K562 (cell line): ENCODE measurements at regions not wholly inside any gene's neighbourhood (a gene's known extent, or its start where the extent isn't known, plus 50 kb on each side); places are given as distances from the start of the nearest gene placed in this dataset.

Experiments used
- AFF4 ChIP-seq: sonication (generic); formaldehyde crosslinking; IDR thresholded peaks from 2 replicates; pipeline ENCODE4 v1.8.0; 2023; ENCODE audit warnings: mild to moderate bottlenecking, missing genetic modification reagents
- E2F8 ChIP-seq: fragments of 450-650 bp; IDR thresholded peaks from 2 replicates; pipeline ENCODE4 v1.7.1; 2018; ENCODE audit warnings: mild to moderate bottlenecking, low read depth; ENCODE audit not compliant: partially characterized antibody
- ERF ChIP-seq: fragments of 450-650 bp; formaldehyde crosslinking; IDR thresholded peaks from 2 replicates; pipeline ENCODE4 v1.4.0; 2020; ENCODE audit warnings: mild to moderate bottlenecking, mixed read lengths
- ESRRB ChIP-seq: fragments of 250-450 bp; sonication (Bioruptor Pico); IDR thresholded peaks from 2 replicates; pipeline ENCODE4 v1.5.0; 2020; ENCODE audit warnings: mild to moderate bottlenecking, moderate library complexity, borderline replicate concordance
- GMEB1 ChIP-seq: fragments of 250-450 bp; sonication (Bioruptor Pico); IDR thresholded peaks from 2 replicates; pipeline ENCODE4 v1.4.0; 2020; ENCODE audit warnings: mild to moderate bottlenecking
- IRF9 ChIP-seq: fragments of 450-650 bp; IDR thresholded peaks from 2 replicates; pipeline ENCODE4 v1.6.1; 2016; ENCODE audit warnings: missing biosample characterization, missing genetic modification characterization
- MAX ChIP-seq: sonication (generic); formaldehyde crosslinking; IDR thresholded peaks from 2 replicates; pipeline ENCODE4 v1.9.0; 2022; ENCODE audit warnings: mild to moderate bottlenecking, missing genetic modification reagents
- SRF ChIP-seq, 2 experiments: fragments of 250-450, 450-650 bp in 1 of 2; sonication (Bioruptor Pico) in 1 of 2; sonication (generic) in 1 of 2; formaldehyde crosslinking; IDR thresholded peaks; 2 replicates each; pipeline versions ENCODE4 v1.5.0 to v1.5.1; 2020 to 2022; ENCODE audit warnings: mild to moderate bottlenecking in 1 of 2, missing genetic modification reagents in 1 of 2
- THAP12 ChIP-seq: fragments of 250-450 bp; sonication (Bioruptor Pico); IDR thresholded peaks from 2 replicates; pipeline ENCODE4 v1.9.0; 2021; ENCODE audit warnings: mild to moderate bottlenecking, inconsistent platforms
- UBTF ChIP-seq, 2 experiments: IDR thresholded peaks; 2 replicates each; pipeline ENCODE4 v1.6.1; 2012; ENCODE audit warnings: improper control_type of control experiment in 2 of 2, low read depth in 2 of 2, low read length in 2 of 2, borderline replicate concordance in 1 of 2
- ZNF436 ChIP-seq: fragments of 250-450, 450-650 bp; sonication (Bioruptor Pico); formaldehyde crosslinking; IDR thresholded peaks from 2 replicates; pipeline ENCODE4 v1.7.0; 2020; ENCODE audit warnings: mild to moderate bottlenecking

GRCh38 chr21:35482933-35483662, 434.0 kb upstream of the RUNX1 start (continued):
- TF ChIP-seq THAP12 (CRISPR knock-in tag) (no peak), UBTF (IDR thresholded peaks at IDR 0.05; ENCODE audit: borderline replicate concordance in 1 of 2, low read depth in 2 of 2, low read length in 2 of 2) (no peak), ZNF436 (CRISPR knock-in tag) (no peak), GMEB1 (CRISPR knock-in tag) (no peak), ESRRB (no peak), SRF (CRISPR knock-in tag; IDR thresholded peaks at IDR 0.05) (peak in 1 of 2 experiments; percentile 23; a peak in 1 of 4 replicates), MAX (no peak), ERF (CRISPR knock-in tag) (no peak), E2F8 (peak; percentile 51), AFF4 (CRISPR knock-in tag) (no peak), IRF9 (no peak)
